Astrocyte (in vitro differentiated cells and primary cell): ENCODE measurements at regions not wholly inside any gene's neighbourhood (a gene's known extent, or its start where the extent isn't known, plus 50 kb on each side); places are given as distances from the start of the nearest gene placed in this dataset.

Experiments used
- EZH2 ChIP-seq: IDR thresholded peaks from 2 replicates; pipeline ENCODE4 v1.6.1; 2012; ENCODE audit warnings: mild to moderate bottlenecking, low read length, inconsistent platforms; ENCODE audit not compliant: insufficient read depth
- TF ChIP-seq, protein P1 (sequence below): IDR thresholded peaks from 2 replicates; pipeline ENCODE4 v1.5.1; 2011; ENCODE audit warnings: low read depth, mild to moderate bottlenecking, inconsistent platforms, low read length, moderate library complexity; ENCODE audit not compliant: insufficient read depth

DNA sequence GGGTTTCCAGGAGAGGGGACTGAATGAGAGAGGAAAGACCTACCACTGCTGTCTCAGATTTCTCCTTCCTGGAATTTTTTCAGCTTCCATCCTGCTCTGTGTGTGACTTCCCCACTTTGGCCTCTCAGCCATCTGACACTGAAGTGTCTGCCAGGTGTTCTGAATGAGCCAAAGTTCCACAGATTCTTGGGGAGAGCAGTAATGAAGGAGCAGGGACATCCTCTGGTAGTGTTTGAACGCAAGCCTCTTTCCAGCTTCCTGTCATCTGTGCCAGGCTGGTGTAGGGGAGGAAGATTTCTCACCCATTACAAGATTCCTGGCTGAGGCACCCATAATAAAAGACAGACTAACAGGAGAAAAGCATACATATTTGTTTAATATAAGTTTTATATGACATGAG lies 141.7 kb upstream of the NRXN3 start:
- TF ChIP-seq, protein P1, sequence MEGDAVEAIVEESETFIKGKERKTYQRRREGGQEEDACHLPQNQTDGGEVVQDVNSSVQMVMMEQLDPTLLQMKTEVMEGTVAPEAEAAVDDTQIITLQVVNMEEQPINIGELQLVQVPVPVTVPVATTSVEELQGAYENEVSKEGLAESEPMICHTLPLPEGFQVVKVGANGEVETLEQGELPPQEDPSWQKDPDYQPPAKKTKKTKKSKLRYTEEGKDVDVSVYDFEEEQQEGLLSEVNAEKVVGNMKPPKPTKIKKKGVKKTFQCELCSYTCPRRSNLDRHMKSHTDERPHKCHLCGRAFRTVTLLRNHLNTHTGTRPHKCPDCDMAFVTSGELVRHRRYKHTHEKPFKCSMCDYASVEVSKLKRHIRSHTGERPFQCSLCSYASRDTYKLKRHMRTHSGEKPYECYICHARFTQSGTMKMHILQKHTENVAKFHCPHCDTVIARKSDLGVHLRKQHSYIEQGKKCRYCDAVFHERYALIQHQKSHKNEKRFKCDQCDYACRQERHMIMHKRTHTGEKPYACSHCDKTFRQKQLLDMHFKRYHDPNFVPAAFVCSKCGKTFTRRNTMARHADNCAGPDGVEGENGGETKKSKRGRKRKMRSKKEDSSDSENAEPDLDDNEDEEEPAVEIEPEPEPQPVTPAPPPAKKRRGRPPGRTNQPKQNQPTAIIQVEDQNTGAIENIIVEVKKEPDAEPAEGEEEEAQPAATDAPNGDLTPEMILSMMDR, result no peak
- no peak for TF ChIP-seq EZH2
